Esophagus muscularis mucosa (tissue), 4 donors: ENCODE measurements at regions not wholly inside any gene's neighbourhood (a gene's known extent, or its start where the extent isn't known, plus 50 kb on each side); places are given as distances from the start of the nearest gene placed in this dataset.

Source experiments
- DNase-seq: peaks from one replicate; pipeline ENCODE4 v3.0.0-alpha.2; 2017; ENCODE audit errors: extremely low spot score
- H3K27ac ChIP-seq, 4 donors: fragments of 200-600 bp; sonication (generic); replicated peaks in 1 of 4; 1 replicate in 3 of 4; 2 replicates in 1 of 4; pipeline ENCODE4 v1.5.1; 2016 to 2019; ENCODE audit warnings: mild to moderate bottlenecking in 1 of 4
- H3K27me3 ChIP-seq, 4 donors: fragments of 200-600 bp; sonication (generic); one replicate each; pipeline versions ENCODE4 v1.5.1 to v1.6.0; 2016 to 2019
- H3K36me3 ChIP-seq, 4 donors: fragments of 200-600 bp; sonication (generic); one replicate each; pipeline ENCODE4 v1.5.1; 2016 to 2019
- H3K4me1 ChIP-seq, 4 donors: fragments of 200-600 bp; sonication (generic); one replicate each; pipeline ENCODE4 v1.5.1; 2016 to 2019
- H3K4me3 ChIP-seq, 4 donors: fragments of 200-600 bp; sonication (generic); 1 replicate in 2 of 4; 2 replicates in 2 of 4; pipeline ENCODE4 v1.5.1; 2016 to 2019; ENCODE audit warnings: mild to moderate bottlenecking in 4 of 4, moderate library complexity in 1 of 4
- H3K9me3 ChIP-seq, 4 donors: fragments of 200-600 bp; sonication (generic); 1 replicate in 3 of 4; 2 replicates in 1 of 4; pipeline ENCODE4 v1.5.1; 2016 to 2019
- CTCF ChIP-seq, 3 experiments: fragments of 200-600 bp in 2 of 3; fragments of 450-650 bp in 1 of 3; sonication (generic) in 2 of 3; IDR thresholded peaks; one replicate each; pipeline ENCODE4 v1.5.1; 2017 to 2019; ENCODE audit warnings: antibody characterized with exemption in 3 of 3, mild to moderate bottlenecking in 2 of 3, moderate library complexity in 1 of 3
- EP300 ChIP-seq: sonication (generic); formaldehyde crosslinking; IDR thresholded peaks from one replicate; pipeline ENCODE4 v1.6.1; 2017; ENCODE audit warnings: antibody characterized with exemption
- POLR2A ChIP-seq: fragments of 450-650 bp; IDR thresholded peaks from one replicate; pipeline ENCODE4 v1.6.1; 2017; ENCODE audit warnings: antibody characterized with exemption, moderate library complexity, mild to moderate bottlenecking, low read depth
- POLR2AphosphoS5 ChIP-seq, 2 donors: sonication (generic); formaldehyde crosslinking; IDR thresholded peaks; one replicate each; pipeline ENCODE4 v1.6.1; 2017; ENCODE audit warnings: antibody characterized with exemption in 2 of 2
- WGBS: methylation state at CpG from one replicate; pipeline ENCODE4 v1.1.5; 2018; 5-methylcytosine and 5-hydroxymethylcytosine counted together
- intact Hi-C: fragments of 100-400 bp; cut with DNase I; formaldehyde crosslinking; loops from one replicate; pipeline ENCODE4 v1.15.1; 2023

GRCh38 chr14:85276161-85276978, 253.6 kb upstream of the FLRT2 start:
- no peak for DNase-seq
- no peaks in the 10 kb centered on the region for H3K27me3 ChIP-seq
- no peaks in the 10 kb centered on the region for H3K4me1 ChIP-seq
- no peak overlapping the region for H3K27ac ChIP-seq
- no peaks in the 10 kb centered on the region for H3K36me3 ChIP-seq
- TF ChIP-seq POLR2AphosphoS5 (IDR thresholded peaks at IDR 0.05) (no peak), EP300 (no peak), POLR2A (no peak), CTCF (IDR thresholded peaks at IDR 0.05) (no peak)
- intact Hi-C loops, result no loop called here
- no peak overlapping the region for H3K4me3 ChIP-seq
- no peaks in the 10 kb centered on the region for H3K9me3 ChIP-seq
- WGBS, result 90% methylated on average over 5 of the region's 5 CpGs

DNA sequence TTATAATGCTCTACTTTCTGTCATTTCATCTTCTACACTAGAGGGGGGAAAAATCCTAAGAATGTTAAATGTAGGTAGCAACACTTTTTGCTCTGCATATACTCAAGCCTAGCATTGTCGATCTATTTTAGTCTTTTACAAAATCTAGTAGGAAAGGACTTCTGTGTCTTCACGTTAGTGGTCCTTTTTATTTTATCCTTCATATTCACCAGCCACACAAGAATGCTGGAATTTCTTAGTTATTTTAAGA, 253.0 kb upstream of the FLRT2 start:
- Histone ChIP-seq H3K4me3 (no peak overlapping the region), H3K9me3 (no peaks in the 10 kb centered on the region), H3K4me1 (no peaks in the 10 kb centered on the region), H3K27ac (no peak overlapping the region), H3K36me3 (no peaks in the 10 kb centered on the region), H3K27me3 (no peaks in the 10 kb centered on the region)
- no peak for TF ChIP-seq POLR2A
- TF ChIP-seq CTCF (IDR thresholded peaks at IDR 0.05), result no peak
- TF ChIP-seq POLR2AphosphoS5 (IDR thresholded peaks at IDR 0.05), result no peak
- no peak for TF ChIP-seq EP300
- intact Hi-C loops, result no loop called here
- DNase-seq, result no peak
- WGBS, result 70% methylated on average over 2 of the region's 2 CpGs

DNA sequence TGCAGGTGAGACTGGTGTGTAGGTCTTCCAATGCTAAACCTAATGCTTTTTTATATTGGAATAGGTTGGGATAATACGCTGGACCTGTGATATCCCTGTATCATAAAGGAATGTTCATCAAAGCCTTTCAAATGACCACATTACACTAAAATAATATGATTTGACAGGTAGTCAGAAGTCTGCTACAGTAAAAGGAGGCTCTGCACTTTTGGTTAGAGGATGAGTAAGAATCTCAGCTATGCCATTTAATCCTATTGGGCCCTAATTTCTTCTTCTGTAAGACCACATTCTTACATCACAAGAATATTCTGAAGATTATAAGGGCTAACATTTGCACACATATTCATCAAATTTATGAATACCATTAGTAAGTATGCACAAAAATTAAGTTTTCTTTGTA, 250.5 kb upstream of the FLRT2 start:
- no peaks in the 10 kb centered on the region for H3K4me1 ChIP-seq
- no peaks in the 10 kb centered on the region for H3K36me3 ChIP-seq
- H3K4me3 ChIP-seq, result no peak overlapping the region
- no peaks in the 10 kb centered on the region for H3K9me3 ChIP-seq
- intact Hi-C loops, result no loop called here
- H3K27me3 ChIP-seq, result no peaks in the 10 kb centered on the region
- no peak for TF ChIP-seq EP300
- TF ChIP-seq POLR2A, result no peak
- TF ChIP-seq POLR2AphosphoS5 (IDR thresholded peaks at IDR 0.05), result no peak
- TF ChIP-seq CTCF (IDR thresholded peaks at IDR 0.05), result no peak
- no peak overlapping the region for H3K27ac ChIP-seq
- WGBS, result 100% methylated on average over 1 of the region's 1 CpG
- no peak for DNase-seq

DNA sequence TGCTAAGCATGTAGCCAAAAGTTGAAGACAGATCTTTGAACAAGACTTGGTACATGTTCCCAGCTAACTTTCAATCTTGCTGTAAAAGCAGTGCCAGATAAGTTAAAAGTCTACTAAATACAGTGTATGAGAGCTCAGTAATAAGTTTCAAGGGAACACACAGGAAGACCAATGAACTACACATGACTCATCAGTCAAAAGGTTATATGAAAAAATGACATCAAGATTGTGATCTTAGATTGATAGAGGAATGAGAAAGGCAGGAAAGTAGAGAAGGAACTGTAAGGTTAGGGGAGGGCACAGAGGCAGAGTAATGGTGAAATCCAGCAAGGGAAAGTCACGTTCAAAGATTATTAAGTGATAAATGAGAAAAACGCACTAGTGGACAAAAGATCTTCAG, 249.9 kb upstream of the FLRT2 start:
- WGBS, result 90% methylated on average over 2 of the region's 2 CpGs

More for the DNA sequence above, 249.9 kb upstream of the FLRT2 start:
- Histone ChIP-seq H3K36me3 (no peaks in the 10 kb centered on the region), H3K9me3 (no peaks in the 10 kb centered on the region), H3K27me3 (no peaks in the 10 kb centered on the region), H3K27ac (no peak overlapping the region), H3K4me3 (no peak overlapping the region), H3K4me1 (no peaks in the 10 kb centered on the region)
- no peak for DNase-seq
- intact Hi-C loops, result no loop called here
- TF ChIP-seq POLR2A (no peak), POLR2AphosphoS5 (IDR thresholded peaks at IDR 0.05) (no peak), CTCF (IDR thresholded peaks at IDR 0.05) (no peak), EP300 (no peak)
